Mesenchymal stem cell (in vitro differentiated cells and primary cell): ENCODE measurements at regions not wholly inside any gene's neighbourhood (a gene's known extent, or its start where the extent isn't known, plus 50 kb on each side); places are given as distances from the start of the nearest gene placed in this dataset.

ENCODE experiments used
- DNase-seq: peaks from one replicate; pipeline ENCODE4 v3.0.0-alpha.2; 2013
- H2AFZ ChIP-seq: one replicate; pipeline ENCODE4 v1.6.1; 2013; ENCODE audit warnings: low read depth, mild to moderate bottlenecking, control low read depth, inconsistent platforms, low read length, moderate library complexity
- H2AK5ac ChIP-seq: 2 replicates; pipeline ENCODE4 v1.6.1; 2013; ENCODE audit warnings: low read length, moderate library complexity, mild to moderate bottlenecking, inconsistent platforms; ENCODE audit not compliant: severe bottlenecking
- H2BK120ac ChIP-seq: one replicate; pipeline ENCODE4 v1.6.1; 2013; ENCODE audit warnings: low read depth, mild to moderate bottlenecking, inconsistent platforms, low read length, moderate library complexity
- H2BK12ac ChIP-seq, 2 experiments: one replicate each; pipeline ENCODE4 v1.6.1; 2013; ENCODE audit warnings: inconsistent platforms in 2 of 2, low read length in 2 of 2, mild to moderate bottlenecking in 2 of 2, moderate library complexity in 2 of 2, control low read depth in 1 of 2
- H2BK15ac ChIP-seq: one replicate; pipeline ENCODE4 v1.6.1; 2013; ENCODE audit warnings: mild to moderate bottlenecking, low read depth, inconsistent platforms; ENCODE audit not compliant: poor library complexity, severe bottlenecking
- H2BK5ac ChIP-seq: 2 replicates; pipeline ENCODE4 v1.6.1; 2013; ENCODE audit warnings: low read depth, mild to moderate bottlenecking, low read length, control low read depth, inconsistent platforms; ENCODE audit not compliant: poor library complexity, severe bottlenecking
- H3K14ac ChIP-seq, 2 experiments: one replicate each; pipeline ENCODE4 v1.6.1; 2013; ENCODE audit warnings: inconsistent platforms in 2 of 2, low read length in 2 of 2, control low read depth in 1 of 2, mild to moderate bottlenecking in 1 of 2, moderate library complexity in 1 of 2
- H3K18ac ChIP-seq, 2 experiments: one replicate each; pipeline ENCODE4 v1.6.1; 2013; ENCODE audit warnings: inconsistent platforms in 2 of 2, low read length in 2 of 2, control low read depth in 1 of 2, low read depth in 1 of 2, mild to moderate bottlenecking in 1 of 2
- H3K23ac ChIP-seq, 2 experiments: one replicate each; pipeline ENCODE4 v1.6.1; 2013; ENCODE audit warnings: inconsistent platforms in 2 of 2, low read length in 2 of 2, mild to moderate bottlenecking in 2 of 2, moderate library complexity in 2 of 2, control low read depth in 1 of 2
- H3K27ac ChIP-seq: 2 replicates; pipeline ENCODE4 v1.5.1; 2013; ENCODE audit warnings: mild to moderate bottlenecking, moderate library complexity, low read length, control low read depth, inconsistent platforms; ENCODE audit not compliant: poor library complexity, severe bottlenecking
- H3K27me3 ChIP-seq, 2 experiments: 2 replicates each; pipeline versions ENCODE4 v1.6.1 to v1.7.0; 2013; ENCODE audit warnings: low read length in 2 of 2, mild to moderate bottlenecking in 2 of 2, moderate library complexity in 2 of 2, control low read depth in 1 of 2, inconsistent platforms in 1 of 2; ENCODE audit not compliant: control insufficient read depth in 1 of 2, insufficient read depth in 1 of 2
- H3K36me3 ChIP-seq, 2 experiments: 2 replicates each; pipeline versions ENCODE4 v1.6.1 to v1.7.0; 2013; ENCODE audit warnings: low read length in 2 of 2, control low read depth in 1 of 2, inconsistent platforms in 1 of 2, low read depth in 1 of 2, mild to moderate bottlenecking in 1 of 2; ENCODE audit not compliant: insufficient read depth in 2 of 2, control insufficient read depth in 1 of 2
- H3K4ac ChIP-seq, 2 experiments: one replicate each; pipeline ENCODE4 v1.6.1; 2013; ENCODE audit warnings: inconsistent platforms in 2 of 2, low read length in 2 of 2, mild to moderate bottlenecking in 2 of 2, moderate library complexity in 2 of 2, control low read depth in 1 of 2, low read depth in 1 of 2
- H3K4me1 ChIP-seq: 2 replicates; pipeline ENCODE4 v1.6.1; 2013; ENCODE audit warnings: low read depth, low read length, control low read depth; ENCODE audit not compliant: control insufficient read depth, insufficient read depth
- H3K4me2 ChIP-seq: 2 replicates; pipeline ENCODE4 v1.6.1; 2013; ENCODE audit warnings: low read length, mild to moderate bottlenecking, inconsistent platforms; ENCODE audit not compliant: poor library complexity, severe bottlenecking
- H3K4me3 ChIP-seq, 2 experiments: 2 replicates each; pipeline versions ENCODE4 v1.5.1 to v1.7.0; 2013; ENCODE audit warnings: low read length in 2 of 2, mild to moderate bottlenecking in 2 of 2, control low read depth in 1 of 2, low read depth in 1 of 2; ENCODE audit not compliant: insufficient read depth in 1 of 2
- H3K79me1 ChIP-seq: replicated peaks from 2 replicates; pipeline ENCODE4 v1.6.1; 2013; ENCODE audit warnings: mild to moderate bottlenecking, control low read depth, low read length, inconsistent platforms; ENCODE audit not compliant: poor library complexity, severe bottlenecking
- H3K9ac ChIP-seq: 2 replicates; pipeline ENCODE4 v1.7.0; 2013; ENCODE audit warnings: mild to moderate bottlenecking, low read length, moderate library complexity
- H3K9me3 ChIP-seq: 2 replicates; pipeline ENCODE4 v1.7.0; 2013; ENCODE audit warnings: mild to moderate bottlenecking, low read length; ENCODE audit not compliant: control insufficient read depth
- H4K8ac ChIP-seq: one replicate; pipeline ENCODE4 v1.6.1; 2013; ENCODE audit warnings: inconsistent platforms, mild to moderate bottlenecking, low read length, moderate library complexity
- H4K91ac ChIP-seq: one replicate; pipeline ENCODE4 v1.6.1; 2013; ENCODE audit warnings: mild to moderate bottlenecking, low read length, inconsistent platforms
- WGBS: methylation state at CpG from one replicate; pipeline ENCODE4 v1.1.7; 2013; ENCODE audit warnings: mixed read lengths; 5-methylcytosine and 5-hydroxymethylcytosine counted together

- no peak overlapping the region for H4K8ac ChIP-seq
- H3K27ac ChIP-seq, result no peak overlapping the region
- H2BK5ac ChIP-seq, result no peak overlapping the region
- H3K23ac ChIP-seq, result no peak overlapping the region
- no peak overlapping the region for H2BK120ac ChIP-seq
- H3K4ac ChIP-seq, result no peak overlapping the region
- H2BK12ac ChIP-seq, result no peak overlapping the region
- H3K79me1 ChIP-seq, result no peaks in the 10 kb centered on the region
- no peak overlapping the region for H2AFZ ChIP-seq
- WGBS, result no CpG with 5 or more reads among the region's 1 CpG
- H3K9me3 ChIP-seq, result peaks cover 3% of the 10 kb centered on the region
- no peak overlapping the region for H3K18ac ChIP-seq
- no peak overlapping the region for H2AK5ac ChIP-seq
- H3K9ac ChIP-seq, result no peak overlapping the region
- H3K36me3 ChIP-seq, result no peaks in the 10 kb centered on the region
- DNase-seq, result no peak
- no peak overlapping the region for H3K4me2 ChIP-seq
- no peaks in the 10 kb centered on the region for H3K27me3 ChIP-seq
- H3K4me1 ChIP-seq, result no peaks in the 10 kb centered on the region
- no peak overlapping the region for H3K14ac ChIP-seq
- H4K91ac ChIP-seq, result no peak overlapping the region
- no peak overlapping the region for H3K4me3 ChIP-seq
- H2BK15ac ChIP-seq, result no peak overlapping the region
These were observed 754.0 kb upstream of the ADAMTS16 start for GRCh38 chr5:4386152-4386551.

GRCh38 chr5:4387290-4387689 is 752.8 kb upstream of the ADAMTS16 start:
- Histone ChIP-seq H2BK15ac (no peak overlapping the region), H3K27me3 (no peaks in the 10 kb centered on the region), H3K4ac (no peak overlapping the region), H3K4me3 (no peak overlapping the region), H3K79me1 (no peaks in the 10 kb centered on the region), H3K14ac (no peak overlapping the region), H4K91ac (no peak overlapping the region), H3K4me1 (no peaks in the 10 kb centered on the region), H2BK5ac (no peak overlapping the region), H3K9me3 (peaks cover 3% of the 10 kb centered on the region), H4K8ac (no peak overlapping the region), H3K18ac (no peak overlapping the region), H3K4me2 (no peak overlapping the region), H2AK5ac (no peak overlapping the region), H3K27ac (no peak overlapping the region), H2BK12ac (no peak overlapping the region), H2BK120ac (no peak overlapping the region), H2AFZ (no peak overlapping the region), H3K9ac (no peak overlapping the region), H3K23ac (no peak overlapping the region), H3K36me3 (no peaks in the 10 kb centered on the region)
- DNase-seq, result no peak
- WGBS, result 93% methylated on average over 3 of the region's 3 CpGs

- H2AK5ac ChIP-seq, result no peak overlapping the region
- no peaks in the 10 kb centered on the region for H3K4me1 ChIP-seq
- H3K36me3 ChIP-seq, result no peaks in the 10 kb centered on the region
- no peak overlapping the region for H2BK5ac ChIP-seq
- H2BK120ac ChIP-seq, result no peak overlapping the region
- no peak overlapping the region for H3K9ac ChIP-seq
- no peak overlapping the region for H3K14ac ChIP-seq
- no peak overlapping the region for H3K4ac ChIP-seq
- H2BK12ac ChIP-seq, result no peak overlapping the region
- no peak overlapping the region for H4K8ac ChIP-seq
- H3K23ac ChIP-seq, result no peak overlapping the region
- WGBS, result 50% methylated on average over 2 of the region's 2 CpGs
- H3K4me2 ChIP-seq, result no peak overlapping the region
- H3K27me3 ChIP-seq, result no peaks in the 10 kb centered on the region
- no peak overlapping the region for H3K18ac ChIP-seq
- no peak overlapping the region for H2BK15ac ChIP-seq
- H3K4me3 ChIP-seq, result no peak overlapping the region
- H3K9me3 ChIP-seq, result peaks cover 23% of the 10 kb centered on the region
- H3K27ac ChIP-seq, result no peak overlapping the region
- no peak overlapping the region for H2AFZ ChIP-seq
- no peaks in the 10 kb centered on the region for H3K79me1 ChIP-seq
- no peak for DNase-seq
- H4K91ac ChIP-seq, result no peak overlapping the region
These were observed 744.4 kb upstream of the ADAMTS16 start for GRCh38 chr5:4395752-4396151.

GRCh38 chr5:4405614-4406219 is 734.4 kb upstream of the ADAMTS16 start:
- no peak overlapping the region for H3K27ac ChIP-seq
- no peaks in the 10 kb centered on the region for H3K9me3 ChIP-seq
- no peak overlapping the region for H3K9ac ChIP-seq
- no peak overlapping the region for H4K91ac ChIP-seq
- no peak overlapping the region for H3K23ac ChIP-seq
- H3K4me2 ChIP-seq, result no peak overlapping the region
- no peaks in the 10 kb centered on the region for H3K36me3 ChIP-seq
- H2BK15ac ChIP-seq, result no peak overlapping the region
- H3K4me3 ChIP-seq, result no peak overlapping the region
- no peak overlapping the region for H4K8ac ChIP-seq
- H3K14ac ChIP-seq, result no peak overlapping the region
- no peak overlapping the region for H2BK120ac ChIP-seq
- H3K27me3 ChIP-seq, result no peaks in the 10 kb centered on the region
- H3K4me1 ChIP-seq, result no peaks in the 10 kb centered on the region
- no peak overlapping the region for H2BK12ac ChIP-seq
- H2AK5ac ChIP-seq, result no peak overlapping the region
- no peak overlapping the region for H3K4ac ChIP-seq
- H2AFZ ChIP-seq, result no peak overlapping the region
- H2BK5ac ChIP-seq, result no peak overlapping the region
- no peak overlapping the region for H3K18ac ChIP-seq
- 80% methylated on average over 7 of the region's 7 CpGs for WGBS
- H3K79me1 ChIP-seq, result no peaks in the 10 kb centered on the region
- DNase-seq, result no peak
